GM21367 (cell line): ENCODE measurements at regions not wholly inside any gene's neighbourhood (a gene's known extent, or its start where the extent isn't known, plus 50 kb on each side); places are given as distances from the start of the nearest gene placed in this dataset.
"Not testable (repeated sequence)": the region's sequence is repeated elsewhere in the genome, so short reads cannot be mapped to it uniquely, and the experiment has no call there.

Source experiments
- ATAC-seq: cut with Tn5 transposase; IDR thresholded peaks from one replicate; pipeline ENCODE4 v1.9.1; 2021; ENCODE audit not compliant: unreplicated experiment

GRCh38 chr6:28836703-28837102 is 87.1 kb downstream of the TRIM27 start:
- ATAC-seq, result not testable (repeated sequence)

GRCh38 chr6:28838289-28838633 is 85.5 kb downstream of the TRIM27 start:
- ATAC-seq, result peak; percentile 39

- peak; percentile 59 for ATAC-seq
Observed at GRCh38 chr6:28838634-28839442, 84.9 kb downstream of the TRIM27 start.

DNA sequence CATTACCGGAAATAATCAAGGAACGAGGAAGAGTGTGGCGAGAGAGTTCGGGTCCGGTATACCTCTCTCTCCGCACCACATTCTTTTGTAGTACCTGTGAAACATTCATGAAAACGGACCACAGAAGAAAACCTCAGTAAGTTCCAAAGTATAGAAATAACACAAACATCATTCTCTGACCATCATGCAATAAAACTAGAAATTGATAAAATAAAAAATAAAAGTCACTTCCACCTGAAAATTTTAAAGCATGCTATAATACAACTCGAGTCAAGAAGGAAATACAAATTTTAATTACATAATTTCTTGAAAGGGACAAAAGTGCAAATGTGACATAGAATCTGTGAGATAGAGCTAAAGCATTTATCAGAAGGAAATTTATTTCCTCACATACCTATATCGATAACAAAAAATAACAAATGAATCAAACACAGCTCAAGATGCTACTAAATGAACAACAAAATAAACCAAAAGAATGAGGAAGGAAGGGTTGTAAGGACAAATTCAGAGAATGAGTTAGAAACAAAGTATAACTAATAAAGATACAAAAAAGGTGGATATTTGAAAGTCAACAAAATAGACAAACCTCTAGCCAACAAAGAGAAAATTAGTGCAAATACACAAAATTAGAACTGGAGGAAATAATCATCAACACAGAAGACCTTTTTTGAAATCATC is 84.2 kb downstream of the TRIM27 start:
- no peak for ATAC-seq

GRCh38 chr6:28841290-28841689 is 82.5 kb downstream of the TRIM27 start:
- ATAC-seq, result no peak

DNA sequence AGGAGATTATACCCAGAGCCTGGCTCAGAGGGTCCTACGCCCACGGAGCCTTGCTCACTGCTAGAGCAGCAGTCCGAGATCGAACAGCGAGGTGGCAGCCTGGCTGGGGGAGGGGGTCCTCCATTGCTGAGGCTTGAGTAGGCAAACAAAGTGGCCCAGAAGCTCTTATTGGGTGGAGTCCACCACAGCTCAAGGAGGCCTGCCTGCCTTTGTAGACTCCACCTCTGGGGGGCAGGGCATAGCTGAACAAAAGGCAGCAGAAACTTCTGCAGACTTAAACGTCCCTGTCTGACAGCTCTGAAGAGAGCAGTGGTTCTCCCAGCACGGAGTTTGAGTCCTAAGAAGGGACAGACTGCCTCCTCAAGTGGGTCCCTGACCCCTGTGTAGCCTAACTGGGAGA is 75.0 kb downstream of the TRIM27 start:
- not testable (repeated sequence) for ATAC-seq
